ENCODE measurements at regions not wholly inside any gene's neighbourhood (a gene's known extent, or its start where the extent isn't known, plus 50 kb on each side); places are given as distances from the start of the nearest gene placed in this dataset.

GRCh38 chr5:93165559-93165958, 415.5 kb downstream of the NR2F1-AS1 start:
- intact Hi-C loops (cut with DNase I; ENCODE audit: low total_unique reads), result no loop called here
- no peak overlapping the region for H3K4me3 ChIP-seq
- TF ChIP-seq POLR2AphosphoS5 (IDR thresholded peaks at IDR 0.05), result no peak
- no peak for TF ChIP-seq POLR2A (IDR thresholded peaks at IDR 0.05)
- TF ChIP-seq CTCF (IDR thresholded peaks at IDR 0.05 in 8 of 11, conservative IDR thresholded peaks at IDR 0.05 in 3 of 11), result no peak
- H3K4me1 ChIP-seq, result peaks cover 0 to 16% (median 6%) of the 10 kb centered on the region in 6 donors
- no peak for DNase-seq
- H3K27me3 ChIP-seq (replicated peaks in 1 of 7), result no peaks in the 10 kb centered on the region
- WGBS, 5 donors, result 41 to 65% (median 54%) methylated on average over 2 of the region's 2 CpGs
- peaks cover 0 to 6% (median 2%) of the 10 kb centered on the region in 8 donors for H3K9me3 ChIP-seq
- H3K36me3 ChIP-seq, result no peaks in the 10 kb centered on the region
- no peak overlapping the region for H3K27ac ChIP-seq

DNA sequence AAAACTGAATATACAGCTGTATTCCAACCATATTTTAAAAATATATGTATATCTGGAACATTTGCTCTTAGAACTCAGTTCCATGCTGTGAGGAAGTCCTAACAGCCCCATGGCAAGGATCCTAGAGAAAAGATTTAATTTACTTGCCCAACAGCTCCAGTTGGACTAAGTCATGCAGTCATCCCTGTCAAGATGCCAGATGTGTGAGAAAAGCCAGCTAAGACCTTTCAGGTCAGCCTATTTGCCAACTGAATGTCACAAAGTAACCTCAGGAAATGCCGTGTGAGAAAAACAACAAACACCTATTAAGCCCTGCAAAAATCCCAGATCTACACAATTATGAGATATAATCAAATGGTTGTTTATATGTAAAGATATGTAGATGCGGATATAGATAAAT, 416.3 kb downstream of the NR2F1-AS1 start:
- H3K36me3 ChIP-seq, result no peaks in the 10 kb centered on the region
- DNase-seq, result no peak
- H3K27me3 ChIP-seq (replicated peaks in 1 of 7), result no peaks in the 10 kb centered on the region
- intact Hi-C loops (cut with DNase I; ENCODE audit: low total_unique reads), result no loop called here
- no peak for TF ChIP-seq CTCF (IDR thresholded peaks at IDR 0.05 in 8 of 11, conservative IDR thresholded peaks at IDR 0.05 in 3 of 11)
- TF ChIP-seq POLR2A (IDR thresholded peaks at IDR 0.05), result no peak
- no peak for TF ChIP-seq POLR2AphosphoS5 (IDR thresholded peaks at IDR 0.05)
- no peak overlapping the region for H3K27ac ChIP-seq
- H3K4me3 ChIP-seq, result no peak overlapping the region
- peaks cover 0 to 6% (median 2%) of the 10 kb centered on the region in 8 donors for H3K9me3 ChIP-seq
- WGBS, 5 donors, result 60 to 74% (median 71%) methylated on average over 2 of the region's 2 CpGs
- H3K4me1 ChIP-seq, result peaks cover 0 to 16% (median 6%) of the 10 kb centered on the region in 6 donors

DNA sequence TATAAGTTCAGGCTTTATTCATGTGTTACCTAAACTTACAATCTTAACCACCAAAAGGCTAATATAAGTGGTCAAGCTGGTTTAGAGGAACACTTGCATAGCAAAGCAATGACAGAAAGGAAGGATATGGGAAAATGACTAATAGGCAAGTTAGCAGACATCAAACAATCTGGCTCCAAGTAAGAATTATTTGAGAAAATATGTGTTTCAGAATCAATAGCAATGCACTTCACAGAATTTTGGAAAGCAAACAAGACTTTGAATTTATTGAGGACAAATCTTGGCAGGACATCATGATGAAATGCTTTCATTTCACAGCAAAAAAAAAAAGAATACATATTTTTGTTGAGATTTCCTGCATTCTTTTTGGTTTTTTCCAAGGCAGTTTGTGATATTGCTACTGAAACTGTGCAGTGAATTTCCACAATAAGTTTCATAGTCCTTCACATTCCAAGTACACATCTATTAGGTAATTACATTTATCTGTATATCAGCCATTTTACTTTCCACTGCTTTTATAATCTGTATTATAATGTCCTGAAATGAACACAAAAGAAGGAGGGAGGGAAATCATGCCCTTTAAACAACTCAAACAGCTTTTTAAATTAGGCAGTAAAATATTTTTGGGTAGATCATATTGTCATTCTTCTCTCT, 417.9 kb downstream of the NR2F1-AS1 start:
- no peaks in the 10 kb centered on the region for H3K27me3 ChIP-seq (replicated peaks in 1 of 7)
- H3K27ac ChIP-seq, result peak overlapping the region in 7 of 8 donors; percentile 51 to 79 (median 74)
- H3K36me3 ChIP-seq, result no peaks in the 10 kb centered on the region
- peaks cover 0 to 16% (median 6%) of the 10 kb centered on the region in 6 donors for H3K4me1 ChIP-seq
- H3K9me3 ChIP-seq, result no peaks in the 10 kb centered on the region
- intact Hi-C loops (cut with DNase I; ENCODE audit: low total_unique reads), result no loop called here
- H3K4me3 ChIP-seq, result no peak overlapping the region
- no peak for DNase-seq
- TF ChIP-seq CTCF (IDR thresholded peaks at IDR 0.05 in 8 of 11, conservative IDR thresholded peaks at IDR 0.05 in 3 of 11), result no peak
- TF ChIP-seq POLR2AphosphoS5 (IDR thresholded peaks at IDR 0.05), result no peak
- no peak for TF ChIP-seq POLR2A (IDR thresholded peaks at IDR 0.05)

GRCh38 chr5:93161661-93162654, 419.1 kb downstream of the NR2F1-AS1 start:
- Histone ChIP-seq H3K27ac (peak overlapping the region in 7 of 8 donors; percentile 51 to 79 (median 74)), H3K9me3 (no peaks in the 10 kb centered on the region), H3K4me1 (peaks cover 0 to 16% (median 6%) of the 10 kb centered on the region in 6 donors), H3K36me3 (no peaks in the 10 kb centered on the region), H3K27me3 (replicated peaks in 1 of 7) (no peaks in the 10 kb centered on the region), H3K4me3 (no peak overlapping the region)
- no peak for DNase-seq
- 45 to 83% (median 65%) methylated on average over 1 of the region's 1 CpG for WGBS, 5 donors
- no peak for TF ChIP-seq CTCF (IDR thresholded peaks at IDR 0.05 in 8 of 11, conservative IDR thresholded peaks at IDR 0.05 in 3 of 11)
- intact Hi-C loops (cut with DNase I; ENCODE audit: low total_unique reads), result no loop called here

Measured in spleen (tissue), 11 donors.